ENCODE measurements at regions not wholly inside any gene's neighbourhood (a gene's known extent, or its start where the extent isn't known, plus 50 kb on each side); places are given as distances from the start of the nearest gene placed in this dataset.

DNA sequence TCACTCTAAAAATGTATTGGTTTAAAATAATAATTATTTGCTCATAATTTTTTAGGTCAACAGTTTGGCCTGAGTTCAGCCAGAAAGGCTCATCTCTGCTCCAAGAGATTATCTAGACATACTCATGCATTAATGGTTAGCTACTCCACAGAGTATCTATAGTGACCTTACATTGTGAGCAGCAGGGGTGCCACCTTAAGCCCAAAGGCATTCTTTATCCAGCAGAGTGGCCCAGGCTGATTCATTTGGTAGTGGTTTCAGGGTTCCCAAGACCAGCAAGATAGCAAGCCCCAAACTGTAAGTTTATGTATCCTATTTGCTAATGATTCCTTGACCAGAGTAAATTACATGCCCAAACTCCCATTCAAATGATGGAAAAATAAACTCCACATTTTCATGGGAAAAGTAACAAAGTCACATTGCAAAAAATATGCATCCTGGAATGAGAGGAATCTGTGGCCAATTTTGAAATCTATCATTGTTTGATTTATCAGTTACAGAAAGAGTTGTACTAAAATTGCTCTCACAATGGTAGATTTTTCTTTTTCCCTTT lies 182.6 kb upstream of the KCNK2 start:
- Histone ChIP-seq H2AK5ac (ENCODE audit: low read depth, low read length) (no peak overlapping the region), H4K91ac (replicated peaks; ENCODE audit: insufficient read length, low read length) (no peak overlapping the region), H3K27ac (ENCODE audit: low read depth, low read length) (no peak overlapping the region), H2BK5ac (ENCODE audit: low read depth, low read length) (no peak overlapping the region), H4K5ac (ENCODE audit: insufficient read length, low read depth, low read length) (no peak overlapping the region), H3K9ac (replicated peaks in 1 of 4; ENCODE audit: extremely low read depth in 1 of 4, low read depth in 3 of 4, low read length in 3 of 4) (no peak overlapping the region), H3K36me3 (ENCODE audit: control insufficient read depth in 2 of 4, insufficient read depth in 4 of 4, low read length in 3 of 4) (no peaks in the 10 kb centered on the region), H2BK120ac (replicated peaks; ENCODE audit: low read depth, low read length) (no peak overlapping the region), H2BK15ac (ENCODE audit: low read length) (no peak overlapping the region), H3K4me2 (ENCODE audit: insufficient read depth in 1 of 2, low read depth in 2 of 2, low read length in 2 of 2) (no peak overlapping the region), H4K20me1 (replicated peaks in 1 of 2; ENCODE audit: control insufficient read depth in 1 of 2, insufficient read depth in 2 of 2, low read length in 2 of 2) (no peaks in the 10 kb centered on the region), H3K79me2 (ENCODE audit: control insufficient read depth in 1 of 2, insufficient read depth in 2 of 2, low read length in 2 of 2) (no peaks in the 10 kb centered on the region), H3K4me1 (replicated peaks in 1 of 4; ENCODE audit: control insufficient read depth in 3 of 4, insufficient read depth in 4 of 4, low read length in 3 of 4) (peaks cover 0 to 2% (median 0%) of the 10 kb centered on the region in 4 experiments; a peak in 1 of 7 replicates), H3K14ac (ENCODE audit: insufficient read length) (no peak overlapping the region), H3K18ac (ENCODE audit: extremely low read depth, low read length) (no peak overlapping the region), H3K9me3 (ENCODE audit: insufficient read depth in 2 of 2, low read depth in 1 of 2, low read length in 1 of 2) (no peaks in the 10 kb centered on the region), H3K56ac (replicated peaks; ENCODE audit: insufficient read length, low read depth, low read length) (no peak overlapping the region), H3K23me2 (ENCODE audit: low read depth, low read length) (no peaks in the 10 kb centered on the region), H2BK12ac (ENCODE audit: low read depth, low read length) (no peak overlapping the region), H2AFZ (ENCODE audit: low read length) (no peak overlapping the region), H3K23ac (ENCODE audit: insufficient read length) (no peak overlapping the region), H3K4ac (replicated peaks; ENCODE audit: insufficient read length, low read depth, low read length) (no peak overlapping the region), H3K79me1 (ENCODE audit: low read depth, low read length) (no peaks in the 10 kb centered on the region), H3K27me3 (replicated peaks in 1 of 4; ENCODE audit: control insufficient read depth in 3 of 4, extremely low read depth in 1 of 4, insufficient read depth in 3 of 4, low read length in 3 of 4) (peaks cover 0 to 1% (median 0%) of the 10 kb centered on the region in 4 experiments; a peak in 1 of 7 replicates), H3K4me3 (ENCODE audit: extremely low read depth in 1 of 4, insufficient read depth in 2 of 4, low read depth in 3 of 4, low read length in 4 of 4) (no peak overlapping the region), H2BK20ac (ENCODE audit: low read length) (no peak overlapping the region), H4K8ac (ENCODE audit: extremely low read depth, insufficient read depth, low read length) (no peak overlapping the region)
- CTCF ChIA-PET (ENCODE audit: partially characterized antibody) = interaction anchor here (0.8 kb wide), 1 partner anchor 10 kb away, joined by 3 read pairs; no protein-coding TSS in a partner anchor
- DNase-seq (ENCODE audit: low read depth in 1 of 2, low spot score in 2 of 2) (no peak), FAIRE-seq (no peak)
- POLR2A ChIA-PET (ENCODE audit: partially characterized antibody) = no interaction called here
- TF ChIP-seq EZH2 (IDR thresholded peaks at IDR 0.05; ENCODE audit: low read depth, low read length, severe bottlenecking) (no peak), PHF8 (conservative IDR thresholded peaks at IDR 0.05; ENCODE audit: low read depth, low read length) (no peak), CTBP2 (IDR thresholded peaks at IDR 0.05; ENCODE audit: borderline replicate concordance, insufficient read depth, insufficient read length, low read length) (no peak), RNF2 (IDR thresholded peaks at IDR 0.05; ENCODE audit: borderline replicate concordance, low read depth, low read length, missing control alignments, poor library complexity, severe bottlenecking) (no peak), BRCA1 (IDR thresholded peaks at IDR 0.05; ENCODE audit: low read depth, low read length) (no peak), TBP (IDR thresholded peaks at IDR 0.05; ENCODE audit: low read depth, low read length) (no peak), SP2 (IDR thresholded peaks at IDR 0.05; ENCODE audit: low read length) (no peak), KDM1A (IDR thresholded peaks at IDR 0.05; ENCODE audit: borderline replicate concordance, low read length) (no peak), YY1 (IDR thresholded peaks at IDR 0.05; ENCODE audit: low read depth, low read length) (no peak), TAF1 (IDR thresholded peaks at IDR 0.05; ENCODE audit: low read depth, low read length) (no peak), CREB1 (IDR thresholded peaks at IDR 0.05) (no peak), ZNF274 (IDR thresholded peaks at IDR 0.05; ENCODE audit: borderline replicate concordance, extremely low read depth, low read length) (no peak), POLR2AphosphoS5 (IDR thresholded peaks at IDR 0.05; ENCODE audit: low read depth, low read length) (no peak), JUND (IDR thresholded peaks at IDR 0.05; ENCODE audit: low read length) (no peak), SP1 (IDR thresholded peaks at IDR 0.05; ENCODE audit: low read depth, low read length) (no peak), GTF2F1 (IDR thresholded peaks at IDR 0.05; ENCODE audit: borderline replicate concordance, low read depth, low read length) (no peak), BACH1 (IDR thresholded peaks at IDR 0.05; ENCODE audit: low read length) (no peak)
